Activated B cell treated with CpG ODN at 0.5 μM for 24 hours (primary cell): ENCODE measurements at regions not wholly inside any gene's neighbourhood (a gene's known extent, or its start where the extent isn't known, plus 50 kb on each side); places are given as distances from the start of the nearest gene placed in this dataset.

Source experiments
- ATAC-seq: fragments of 200-7000 bp; cut with Tn5 transposase; one replicate; pipeline ENCODE4 v1.10.0; 2021; ENCODE audit warnings: low read depth, mild to moderate bottlenecking, moderate library complexity
- CTCF ChIA-PET: fragments of 350-600 bp; sonication (Branson Sonifier 250); formaldehyde crosslinking; loops from one replicate; lab custom pipeline; 2021; ENCODE audit warnings: antibody characterized with exemption; lab: Charles Lee
- POLR2A ChIA-PET: fragments of 350-600 bp; sonication (Branson Sonifier 250); formaldehyde crosslinking; loops from one replicate; lab custom pipeline; 2021; ENCODE audit warnings: antibody characterized with exemption; lab: Charles Lee
- DNase-seq: peaks from one replicate; pipeline ENCODE4 v3.0.0; 2022
- H3K27ac Mint-ChIP-seq: one replicate; pipeline ENCODE4 v1.8.0; 2020; ENCODE audit warnings: mixed read lengths
- H3K27me3 Mint-ChIP-seq: one replicate; pipeline ENCODE4 v1.8.0; 2021; ENCODE audit warnings: mixed read lengths
- H3K36me3 Mint-ChIP-seq: one replicate; pipeline ENCODE4 v1.8.0; 2021; ENCODE audit warnings: low read depth, mixed read lengths
- H3K4me1 Mint-ChIP-seq: one replicate; pipeline ENCODE4 v1.8.0; 2021; ENCODE audit warnings: mixed read lengths
- H3K4me3 Mint-ChIP-seq: one replicate; pipeline ENCODE4 v1.8.0; 2020; ENCODE audit warnings: mild to moderate bottlenecking, mixed read lengths
- H3K9me3 Mint-ChIP-seq: one replicate; pipeline ENCODE4 v1.8.0; 2020; ENCODE audit warnings: mixed read lengths
- CTCF ChIP-seq: fragments of 200-600 bp; IDR thresholded peaks from one replicate; pipeline ENCODE4 v1.8.0; 2022; ENCODE audit warnings: antibody characterized with exemption, mild to moderate bottlenecking
- intact Hi-C: fragments of 100-400 bp; cut with micrococcal nuclease; formaldehyde crosslinking; loops from one replicate; pipeline ENCODE4 v1.15.1; 2024

- DNase-seq (no peak), ATAC-seq (no peak)
- CTCF ChIA-PET, result interaction anchor here (0.9 kb wide), 1 partner anchor 53 kb away, joined by 4 read pairs; no protein-coding TSS in a partner anchor
- Mint-ChIP-seq H3K27ac (no peak overlapping the region), H3K27me3 (peaks cover 6% of the 10 kb centered on the region), H3K4me1 (no peaks in the 10 kb centered on the region), H3K9me3 (no peaks in the 10 kb centered on the region), H3K4me3 (no peak overlapping the region), H3K36me3 (no peaks in the 10 kb centered on the region)
- TF ChIP-seq CTCF, result no peak
- intact Hi-C loops, result no loop called here
- POLR2A ChIA-PET, result interaction anchor here (0.7 kb wide), 1 partner anchor 61 kb away, joined by 5 read pairs; no protein-coding TSS in a partner anchor
Measured at GRCh38 chr18:9008709-9009635, 93.5 kb upstream of the NDUFV2 start.

- Mint-ChIP-seq H3K36me3 (no peaks in the 10 kb centered on the region), H3K4me3 (no peak overlapping the region), H3K4me1 (no peaks in the 10 kb centered on the region), H3K27me3 (peaks cover 4% of the 10 kb centered on the region), H3K9me3 (no peaks in the 10 kb centered on the region), H3K27ac (no peak overlapping the region)
- no peak for TF ChIP-seq CTCF
- ChIA-PET CTCF (interaction anchor here (0.9 kb wide), 1 partner anchor 52 kb away, joined by 4 read pairs; no protein-coding TSS in a partner anchor), POLR2A (interaction anchor here (0.6 to 0.7 kb wide), 2 partner anchors 52 to 60 kb away, joined by 3 to 5 read pairs; no protein-coding TSS in a partner anchor)
- intact Hi-C loops, result loop anchor here (2.0 kb wide), 1 partner anchor 19 kb away; no protein-coding TSS in a partner anchor
- DNase-seq (no peak), ATAC-seq (no peak)
Measured at GRCh38 chr18:9009703-9010488, 92.6 kb upstream of the NDUFV2 start.

- no peak for DNase-seq
- H3K27me3 Mint-ChIP-seq, result peaks cover 4% of the 10 kb centered on the region
- POLR2A ChIA-PET, result no interaction called here
- H3K9me3 Mint-ChIP-seq, result no peaks in the 10 kb centered on the region
- intact Hi-C loops, result loop anchor here (2.0 kb wide), 1 partner anchor 21 kb away; no protein-coding TSS in a partner anchor
- ATAC-seq, result no peak
- no peak overlapping the region for H3K27ac Mint-ChIP-seq
- H3K36me3 Mint-ChIP-seq, result no peaks in the 10 kb centered on the region
- H3K4me3 Mint-ChIP-seq, result no peak overlapping the region
- no peaks in the 10 kb centered on the region for H3K4me1 Mint-ChIP-seq
- TF ChIP-seq CTCF, result no peak
- CTCF ChIA-PET, result no interaction called here
Measured at GRCh38 chr18:9011431-9011830, 91.1 kb upstream of the NDUFV2 start.

GRCh38 chr18:9013926-9014373 is 88.5 kb upstream of the NDUFV2 start:
- intact Hi-C loops, result no loop called here
- no peaks in the 10 kb centered on the region for H3K36me3 Mint-ChIP-seq
- no peak for ATAC-seq

More at GRCh38 chr18:9013926-9014373, 88.5 kb upstream of the NDUFV2 start:
- ChIA-PET CTCF (no interaction called here), POLR2A (no interaction called here)
- no peak overlapping the region for H3K27ac Mint-ChIP-seq
- no peak overlapping the region for H3K4me3 Mint-ChIP-seq
- no peak for DNase-seq
- no peaks in the 10 kb centered on the region for H3K9me3 Mint-ChIP-seq
- H3K27me3 Mint-ChIP-seq, result peaks cover 2% of the 10 kb centered on the region
- peaks cover 11% of the 10 kb centered on the region for H3K4me1 Mint-ChIP-seq
- no peak for TF ChIP-seq CTCF
